ENCODE measurements at regions not wholly inside any gene's neighbourhood (a gene's known extent, or its start where the extent isn't known, plus 50 kb on each side); places are given as distances from the start of the nearest gene placed in this dataset.

DNA sequence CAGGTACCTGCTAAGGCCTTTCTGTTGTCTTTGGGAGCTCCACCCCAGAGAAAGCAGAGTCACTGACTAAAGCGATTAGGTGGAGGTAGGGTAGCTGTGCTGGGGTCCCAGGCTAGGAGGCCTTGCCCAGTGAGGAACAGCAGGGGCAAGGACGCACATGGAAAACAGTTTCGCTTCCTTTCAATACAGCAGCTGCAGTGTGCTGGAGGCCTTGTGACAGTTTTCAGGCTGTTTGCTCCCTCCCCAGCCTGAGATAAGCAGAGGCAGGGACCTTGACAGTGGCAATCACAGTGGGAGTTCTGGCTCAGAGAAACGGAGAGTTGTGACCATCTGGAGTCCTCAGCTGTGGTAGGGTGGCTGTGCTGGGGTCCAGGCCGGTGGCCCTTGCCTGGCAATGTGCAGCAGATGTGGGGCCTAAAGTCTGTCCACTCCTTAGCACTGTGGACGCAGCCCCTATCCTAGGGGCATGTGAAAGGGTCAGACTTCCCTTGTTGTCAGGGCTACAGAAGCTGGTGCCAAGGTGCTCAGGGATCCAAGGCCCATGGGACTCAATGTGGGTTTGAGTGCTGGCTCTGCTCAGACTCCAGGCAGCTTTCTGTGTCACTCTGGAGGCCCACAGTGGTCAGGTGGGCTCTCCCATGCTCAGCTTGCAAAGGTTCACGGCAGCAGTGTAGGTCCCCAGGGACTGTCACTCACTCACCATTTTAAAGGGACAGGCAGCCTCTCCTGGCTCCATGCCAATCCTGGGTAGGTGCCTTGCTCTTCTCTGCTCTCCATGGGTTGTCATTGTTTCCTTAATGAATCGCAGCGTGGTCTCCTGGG is 534.9 kb upstream of the FMR1 start:
- peak overlapping the region; percentile 67 for H3K9ac ChIP-seq (ENCODE audit: low read length)
- TF ChIP-seq EZH2 (IDR thresholded peaks at IDR 0.05; ENCODE audit: borderline replicate concordance, low read length), result no peak
- TF ChIP-seq CTCF (IDR thresholded peaks at IDR 0.05; ENCODE audit: low read length), result no peak

DNA sequence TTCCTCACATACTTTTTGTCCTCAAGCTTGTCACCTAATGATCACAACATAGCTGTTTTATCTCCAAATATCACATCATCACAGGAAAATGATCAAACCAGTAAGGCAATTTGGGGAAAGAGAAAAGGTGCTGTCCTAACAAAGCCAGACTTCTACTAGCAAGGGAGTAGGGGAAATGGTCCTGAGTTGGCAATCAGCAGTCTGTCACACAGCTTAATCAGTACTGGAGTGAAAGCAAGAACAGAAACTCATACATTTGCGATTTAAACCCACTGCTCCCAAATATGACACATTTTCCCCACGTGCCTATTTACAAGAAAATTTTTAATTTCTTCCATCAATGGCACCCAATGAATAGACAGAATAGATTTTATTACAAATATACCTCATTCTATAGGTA is 546.8 kb upstream of the FMR1 start:
- Histone ChIP-seq H3F3A (ENCODE audit: insufficient read depth, low read length) (no peaks in the 10 kb centered on the region), H3K79me2 (ENCODE audit: insufficient read depth, low read length) (no peaks in the 10 kb centered on the region), H3K9me3 (ENCODE audit: low read length) (no peaks in the 10 kb centered on the region), H3K4me3 (ENCODE audit: low read depth, low read length, poor library complexity, severe bottlenecking) (no peak overlapping the region), H3K4me1 (ENCODE audit: insufficient read depth, low read length, severe bottlenecking) (peaks cover 11% of the 10 kb centered on the region), H3K9me2 (ENCODE audit: low read depth, low read length) (no peaks in the 10 kb centered on the region), H2AFZ (ENCODE audit: low read length) (no peak overlapping the region), H4K20me1 (ENCODE audit: insufficient read depth, low read length) (no peaks in the 10 kb centered on the region), H3K27ac (ENCODE audit: low read depth, low read length, poor library complexity, severe bottlenecking) (no peak overlapping the region), H3K9ac (ENCODE audit: low read length) (no peak overlapping the region), H3K27me3 (ENCODE audit: insufficient read depth, low read length) (no peaks in the 10 kb centered on the region), H3K4me2 (ENCODE audit: low read length) (no peak overlapping the region), H3K36me3 (ENCODE audit: insufficient read depth, low read length) (no peaks in the 10 kb centered on the region)
- TF ChIP-seq EZH2 (IDR thresholded peaks at IDR 0.05; ENCODE audit: borderline replicate concordance, low read length), result no peak
- TF ChIP-seq CTCF (IDR thresholded peaks at IDR 0.05; ENCODE audit: low read length), result no peak

More for the DNA sequence above, 534.9 kb upstream of the FMR1 start:
- H2AFZ ChIP-seq (ENCODE audit: low read length), result no peak overlapping the region
- H3K27ac ChIP-seq (ENCODE audit: low read depth, low read length, poor library complexity, severe bottlenecking), result peak overlapping the region; percentile 97
- H3K4me1 ChIP-seq (ENCODE audit: insufficient read depth, low read length, severe bottlenecking), result peaks cover 30% of the 10 kb centered on the region
- H3K4me3 ChIP-seq (ENCODE audit: low read depth, low read length, poor library complexity, severe bottlenecking), result peak overlapping the region; percentile 22
- no peaks in the 10 kb centered on the region for H3K9me3 ChIP-seq (ENCODE audit: low read length)
- peak overlapping the region; percentile 66 for H3K4me2 ChIP-seq (ENCODE audit: low read length)
- H4K20me1 ChIP-seq (ENCODE audit: insufficient read depth, low read length), result no peaks in the 10 kb centered on the region
- no peaks in the 10 kb centered on the region for H3K27me3 ChIP-seq (ENCODE audit: insufficient read depth, low read length)
- H3K9me2 ChIP-seq (ENCODE audit: low read depth, low read length), result no peaks in the 10 kb centered on the region
- H3F3A ChIP-seq (ENCODE audit: insufficient read depth, low read length), result no peaks in the 10 kb centered on the region
- no peaks in the 10 kb centered on the region for H3K79me2 ChIP-seq (ENCODE audit: insufficient read depth, low read length)
- H3K36me3 ChIP-seq (ENCODE audit: insufficient read depth, low read length), result no peaks in the 10 kb centered on the region

DNA sequence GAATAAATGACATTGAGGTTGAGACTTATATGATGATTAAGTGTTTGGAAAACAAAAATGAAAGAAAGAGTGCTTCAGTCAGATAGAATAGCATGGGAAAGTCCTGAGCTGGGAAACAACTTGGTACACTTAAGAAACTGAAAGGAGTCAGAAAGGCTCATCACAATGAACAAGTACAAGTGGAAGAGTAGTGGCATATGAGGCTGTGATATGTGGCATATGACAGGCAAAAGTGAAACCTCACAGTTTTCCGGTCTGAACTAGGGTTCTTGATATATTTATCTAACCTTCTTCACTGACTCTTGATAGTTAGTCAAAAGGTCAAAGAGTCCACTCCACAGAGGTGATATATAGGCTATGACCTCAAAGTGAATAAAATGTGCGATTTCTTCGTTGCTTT is 537.1 kb upstream of the CXorf51A start:
- H3K79me2 ChIP-seq (ENCODE audit: insufficient read depth, low read length), result no peaks in the 10 kb centered on the region
- no peak overlapping the region for H3K4me3 ChIP-seq (ENCODE audit: low read depth, low read length, poor library complexity, severe bottlenecking)
- H3K9ac ChIP-seq (ENCODE audit: low read length), result no peak overlapping the region
- H2AFZ ChIP-seq (ENCODE audit: low read length), result no peak overlapping the region
- no peaks in the 10 kb centered on the region for H3K9me2 ChIP-seq (ENCODE audit: low read depth, low read length)
- no peaks in the 10 kb centered on the region for H3K9me3 ChIP-seq (ENCODE audit: low read length)
- H4K20me1 ChIP-seq (ENCODE audit: insufficient read depth, low read length), result no peaks in the 10 kb centered on the region
- no peaks in the 10 kb centered on the region for H3K27me3 ChIP-seq (ENCODE audit: insufficient read depth, low read length)
- TF ChIP-seq CTCF (IDR thresholded peaks at IDR 0.05; ENCODE audit: low read length) (no peak), EZH2 (IDR thresholded peaks at IDR 0.05; ENCODE audit: borderline replicate concordance, low read length) (no peak)
- H3K4me2 ChIP-seq (ENCODE audit: low read length), result no peak overlapping the region
- no peaks in the 10 kb centered on the region for H3K4me1 ChIP-seq (ENCODE audit: insufficient read depth, low read length, severe bottlenecking)
- no peak overlapping the region for H3K27ac ChIP-seq (ENCODE audit: low read depth, low read length, poor library complexity, severe bottlenecking)
- H3F3A ChIP-seq (ENCODE audit: insufficient read depth, low read length), result no peaks in the 10 kb centered on the region
- H3K36me3 ChIP-seq (ENCODE audit: insufficient read depth, low read length), result no peaks in the 10 kb centered on the region

All from OCI-LY1 (cell line).